Naive thymus-derived CD8-positive, alpha-beta T cell (primary cell): ENCODE measurements at regions not wholly inside any gene's neighbourhood (a gene's known extent, or its start where the extent isn't known, plus 50 kb on each side); places are given as distances from the start of the nearest gene placed in this dataset.
"Not testable (repeated sequence)": the region's sequence is repeated elsewhere in the genome, so short reads cannot be mapped to it uniquely, and the experiment has no call there.

Experiments used
- ATAC-seq, 2 donors: fragments of 150-1000 bp; cut with Tn5 transposase in 1 of 2; sonication (Bioruptor Pico), chemical (Tn5 transposase) in 1 of 2; 1 replicate in 1 of 2; 2 replicates in 1 of 2; pipeline ENCODE4 v1.10.0; 2021; ENCODE audit warnings: mild to moderate bottlenecking in 2 of 2, moderate library complexity in 2 of 2
- POLR2A ChIA-PET: fragments of 350-600 bp; sonication (Branson Sonifier 250); formaldehyde crosslinking; loops from one replicate; lab custom pipeline; 2021; ENCODE audit warnings: antibody characterized with exemption; lab: Charles Lee
- DNase-seq, 10 donors: peaks; one replicate each; pipeline versions ENCODE4 v3.0.0 to v3.0.0-alpha.2; 2020 to 2022
- H3K27ac Mint-ChIP-seq, 10 donors: one replicate each; pipeline ENCODE4 v1.8.0; 2020 to 2022; ENCODE audit warnings: mild to moderate bottlenecking in 10 of 10, mixed read lengths in 10 of 10, moderate library complexity in 4 of 10, inconsistent platforms in 1 of 10
- H3K27me3 Mint-ChIP-seq, 5 donors: one replicate each; pipeline ENCODE4 v1.8.0; 2021 to 2022; ENCODE audit warnings: mixed read lengths in 5 of 5
- H3K36me3 Mint-ChIP-seq, 3 donors: one replicate each; pipeline ENCODE4 v1.8.0; 2020 to 2022; ENCODE audit warnings: mixed read lengths in 3 of 3, mild to moderate bottlenecking in 2 of 3, inconsistent platforms in 1 of 3
- H3K4me1 Mint-ChIP-seq, 4 donors: one replicate each; pipeline ENCODE4 v1.8.0; 2021 to 2022; ENCODE audit warnings: mixed read lengths in 4 of 4
- H3K4me3 Mint-ChIP-seq, 10 donors: one replicate each; pipeline ENCODE4 v1.8.0; 2020 to 2022; ENCODE audit warnings: mild to moderate bottlenecking in 10 of 10, mixed read lengths in 10 of 10, moderate library complexity in 6 of 10, inconsistent platforms in 1 of 10
- H3K9me3 Mint-ChIP-seq, 9 donors: one replicate each; pipeline ENCODE4 v1.8.0; 2020 to 2022; ENCODE audit warnings: mixed read lengths in 9 of 9, mild to moderate bottlenecking in 3 of 9, inconsistent platforms in 1 of 9, moderate library complexity in 1 of 9

DNA sequence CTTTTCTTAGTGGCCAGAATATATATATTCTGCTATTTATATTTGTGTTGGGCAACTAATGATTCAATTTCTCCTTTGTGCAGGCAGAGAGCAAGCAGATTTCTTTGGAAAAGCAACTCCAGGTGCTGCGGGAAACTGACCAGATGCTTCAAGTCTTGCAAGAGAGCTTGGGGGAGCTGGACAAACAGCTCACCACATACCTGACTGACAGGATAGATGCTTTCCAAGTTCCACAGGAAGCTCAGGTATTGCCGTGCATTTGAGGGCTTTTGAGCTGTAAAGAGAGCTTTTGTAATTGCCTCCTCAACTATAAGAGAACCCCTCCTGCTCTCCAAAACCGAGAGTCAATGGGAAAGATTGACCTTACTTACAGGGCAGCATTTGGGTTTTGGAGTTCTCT lies 203.5 kb downstream of the UTRN start:
- POLR2A ChIA-PET = no interaction called here
- ATAC-seq (no peak), DNase-seq (no peak)
- Mint-ChIP-seq H3K27me3 (peaks cover 0 to 2% (median 0%) of the 10 kb centered on the region in 5 donors), H3K4me1 (peaks cover 0 to 3% (median 0%) of the 10 kb centered on the region in 4 donors), H3K4me3 (no peak overlapping the region), H3K27ac (no peak overlapping the region), H3K36me3 (peaks cover 9 to 67% (median 32%) of the 10 kb centered on the region in 3 donors), H3K9me3 (no peaks in the 10 kb centered on the region)

GRCh38 chr6:144493035-144493910 lies 208.1 kb downstream of the UTRN start:
- no peak overlapping the region for H3K27ac Mint-ChIP-seq
- H3K4me1 Mint-ChIP-seq = peaks cover 6 to 13% (median 11%) of the 10 kb centered on the region in 4 donors
- ATAC-seq (no peak), DNase-seq (no peak)
- no peak overlapping the region for H3K4me3 Mint-ChIP-seq
- H3K36me3 Mint-ChIP-seq = peaks cover 9 to 72% (median 41%) of the 10 kb centered on the region in 3 donors
- H3K9me3 Mint-ChIP-seq = no peaks in the 10 kb centered on the region
- POLR2A ChIA-PET = no interaction called here
- peaks cover 0 to 2% (median 0%) of the 10 kb centered on the region in 5 donors for H3K27me3 Mint-ChIP-seq

DNA sequence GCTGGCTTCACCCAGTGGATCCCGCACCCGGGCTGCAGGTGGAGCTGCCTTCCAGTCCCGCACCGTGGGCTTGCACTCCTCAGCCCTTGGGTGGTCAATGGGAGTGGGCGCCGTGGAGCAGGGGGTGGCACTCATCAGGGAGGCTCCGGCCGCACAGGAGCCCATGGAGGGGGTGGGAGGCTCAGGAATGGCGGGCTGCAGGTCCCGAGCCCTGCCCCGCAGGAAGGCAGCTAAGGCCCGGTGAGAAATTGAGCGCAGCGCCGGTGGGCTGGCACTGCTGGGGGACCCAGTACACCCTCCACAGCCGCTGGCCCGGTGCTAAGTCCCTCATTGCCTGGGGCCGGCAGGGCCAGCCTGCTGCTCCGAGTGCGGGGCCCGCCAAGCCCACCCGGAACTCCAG lies 209.9 kb downstream of the UTRN start:
- H3K9me3 Mint-ChIP-seq, ATAC-seq, H3K4me3 Mint-ChIP-seq, H3K27me3 Mint-ChIP-seq, POLR2A ChIA-PET, DNase-seq, H3K27ac Mint-ChIP-seq: not testable (repeated sequence)
- Mint-ChIP-seq H3K4me1 (peaks cover 11 to 19% (median 15%) of the 10 kb centered on the region in 4 donors), H3K36me3 (peaks cover 11 to 74% (median 50%) of the 10 kb centered on the region in 3 donors)

DNA sequence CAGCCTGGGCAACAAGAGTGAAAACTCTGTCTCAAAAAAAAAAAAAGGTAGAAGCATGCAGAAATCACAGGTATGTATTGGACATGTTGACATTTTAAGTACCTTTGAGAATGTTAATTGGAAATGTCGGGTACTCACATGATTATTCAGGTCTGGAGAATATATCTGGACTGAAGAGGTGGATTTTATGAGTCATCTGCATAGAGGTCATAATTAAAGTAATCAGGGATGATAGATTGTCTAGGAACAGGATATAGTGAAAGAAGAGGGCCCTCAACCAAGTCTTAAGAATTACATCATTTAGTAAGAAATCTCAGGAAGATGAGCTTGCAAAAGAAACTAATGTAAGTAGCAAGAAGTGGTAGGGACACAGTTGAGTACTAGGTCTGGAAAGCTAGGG lies 212.5 kb downstream of the UTRN start:
- Mint-ChIP-seq H3K4me3 (no peak overlapping the region), H3K36me3 (peaks cover 8 to 68% (median 43%) of the 10 kb centered on the region in 3 donors), H3K27ac (peak overlapping the region in 5 of 10 donors; percentile 2 to 75 (median 19)), H3K27me3 (no peaks in the 10 kb centered on the region), H3K4me1 (peaks cover 17 to 25% (median 19%) of the 10 kb centered on the region in 4 donors), H3K9me3 (peaks cover 0 to under 1% (median 0%) of the 10 kb centered on the region in 9 donors)
- DNase-seq = no peak
- POLR2A ChIA-PET = interaction anchor here (0.6 kb wide), 1 partner anchor 316 kb away, joined by 5 read pairs; no protein-coding TSS in a partner anchor
- no peak for ATAC-seq

DNA sequence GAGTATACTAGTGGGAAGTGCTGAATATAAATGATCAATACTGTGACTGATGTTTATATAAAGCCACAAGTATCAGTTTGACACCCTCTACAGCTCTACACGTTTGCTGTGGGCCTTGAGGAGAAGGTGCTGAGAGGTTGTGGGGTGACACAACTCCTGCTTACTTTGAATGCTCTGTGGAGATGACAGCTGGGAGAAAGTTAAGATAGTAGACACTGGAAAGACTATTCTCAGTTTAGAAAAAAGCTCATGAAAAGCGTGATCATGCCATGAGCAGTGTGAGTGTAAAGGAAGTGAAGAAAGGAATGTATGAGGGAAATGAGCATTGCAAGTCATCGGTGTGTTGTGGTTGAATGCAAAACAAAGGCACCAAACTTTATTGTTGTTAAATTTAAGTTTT lies 215.8 kb downstream of the UTRN start:
- Mint-ChIP-seq H3K27ac (peak overlapping the region in 9 of 10 donors; percentile 8 to 81 (median 44)), H3K36me3 (peaks cover 32 to 83% (median 65%) of the 10 kb centered on the region in 3 donors), H3K27me3 (no peaks in the 10 kb centered on the region), H3K4me1 (peaks cover 20 to 44% (median 32%) of the 10 kb centered on the region in 4 donors), H3K4me3 (peak overlapping the region in 2 of 10 donors; percentile 30 to 34), H3K9me3 (peaks cover 7 to 24% (median 14%) of the 10 kb centered on the region in 9 donors)
- POLR2A ChIA-PET = no interaction called here
- ATAC-seq = no peak
- DNase-seq = no peak

DNA sequence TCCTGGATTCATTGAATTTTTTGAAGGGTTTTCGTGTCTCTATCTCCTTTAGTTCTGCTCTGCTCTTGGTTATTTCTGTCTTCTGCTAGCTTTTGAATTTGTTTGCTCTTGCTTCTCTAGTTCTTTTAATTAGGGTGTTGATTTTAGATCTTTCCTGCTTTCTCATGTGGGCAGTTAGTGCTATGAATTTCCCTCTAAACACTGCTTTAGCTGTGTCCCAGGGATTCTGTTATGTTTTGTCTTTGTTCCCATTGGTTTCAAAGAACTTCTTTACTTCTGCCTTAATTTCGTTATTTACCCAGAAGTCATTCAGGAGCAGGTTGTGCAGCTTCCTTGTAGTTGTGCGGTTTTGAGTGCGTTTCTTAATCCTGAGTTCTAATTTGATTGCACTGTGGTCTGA lies 220.1 kb downstream of the UTRN start:
- H3K9me3 Mint-ChIP-seq = peaks cover 7 to 31% (median 21%) of the 10 kb centered on the region in 9 donors
- H3K27me3 Mint-ChIP-seq, H3K27ac Mint-ChIP-seq, ATAC-seq, POLR2A ChIA-PET, DNase-seq, H3K4me3 Mint-ChIP-seq: not testable (repeated sequence)
- H3K4me1 Mint-ChIP-seq = peaks cover 16 to 51% (median 29%) of the 10 kb centered on the region in 4 donors
- peaks cover 46 to 78% (median 70%) of the 10 kb centered on the region in 3 donors for H3K36me3 Mint-ChIP-seq

- Mint-ChIP-seq H3K27ac (peak overlapping the region in 2 of 10 donors; percentile 27 to 30), H3K9me3 (peaks cover 7 to 31% (median 21%) of the 10 kb centered on the region in 9 donors), H3K4me3 (peak overlapping the region in 1 of 10 donors; percentile 39), H3K36me3 (peaks cover 42 to 76% (median 66%) of the 10 kb centered on the region in 3 donors), H3K4me1 (peaks cover 13 to 47% (median 24%) of the 10 kb centered on the region in 4 donors)
- POLR2A ChIA-PET, H3K27me3 Mint-ChIP-seq, ATAC-seq, DNase-seq: not testable (repeated sequence)
Observed at GRCh38 chr6:144506051-144506450, 220.9 kb downstream of the UTRN start.

DNA sequence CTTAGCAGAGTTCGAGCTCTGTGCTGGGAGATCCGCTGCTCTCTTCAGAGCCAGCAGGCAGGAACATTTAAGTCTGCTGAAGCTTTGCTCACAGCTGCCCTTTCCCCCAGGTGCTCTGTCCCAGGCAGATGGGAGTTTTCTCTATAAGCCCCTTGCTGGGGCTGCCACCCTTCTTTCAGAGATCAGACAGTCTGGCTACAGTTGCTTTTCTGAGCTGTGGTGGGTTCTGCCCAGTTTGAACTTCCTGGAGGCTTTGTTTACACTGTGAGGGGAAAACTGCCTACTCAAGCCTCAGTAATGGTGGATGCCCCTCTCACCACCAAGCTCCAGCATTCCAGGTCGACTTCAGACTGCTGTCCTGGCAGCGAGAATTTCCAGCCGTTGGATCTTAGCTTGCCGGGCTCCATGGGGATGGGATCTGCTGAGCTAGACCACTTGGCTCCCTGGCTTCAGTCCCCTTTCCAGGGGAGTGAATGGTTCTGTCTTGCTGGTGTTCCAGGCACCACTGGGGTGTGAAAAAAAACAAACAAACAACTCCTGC lies 222.7 kb downstream of the UTRN start:
- DNase-seq, ATAC-seq, H3K27ac Mint-ChIP-seq, H3K27me3 Mint-ChIP-seq, POLR2A ChIA-PET, H3K4me3 Mint-ChIP-seq: not testable (repeated sequence)
- Mint-ChIP-seq H3K9me3 (peaks cover 6 to 29% (median 21%) of the 10 kb centered on the region in 9 donors), H3K4me1 (peaks cover 13 to 44% (median 23%) of the 10 kb centered on the region in 4 donors), H3K36me3 (peaks cover 42 to 68% (median 59%) of the 10 kb centered on the region in 3 donors)

DNA sequence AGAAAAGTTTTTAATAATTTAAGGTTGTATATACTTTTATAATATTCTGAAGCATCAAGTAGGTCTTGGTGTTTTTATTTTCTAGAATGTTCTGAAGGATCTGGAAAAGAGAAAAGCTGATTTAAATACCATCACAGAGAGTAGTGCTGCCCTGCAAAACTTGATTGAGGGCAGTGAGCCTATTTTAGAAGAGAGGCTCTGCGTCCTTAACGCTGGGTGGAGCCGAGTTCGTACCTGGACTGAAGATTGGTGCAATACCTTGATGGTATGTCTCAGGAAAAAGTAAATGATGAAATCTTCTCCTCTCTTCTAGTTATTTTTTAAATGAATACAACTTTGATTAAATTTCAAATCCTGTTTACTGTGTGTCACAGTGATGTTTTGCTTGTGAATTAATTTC lies 225.7 kb downstream of the UTRN start:
- Mint-ChIP-seq H3K27me3 (no peaks in the 10 kb centered on the region), H3K4me3 (no peak overlapping the region), H3K9me3 (peaks cover 0 to 10% (median 6%) of the 10 kb centered on the region in 9 donors), H3K36me3 (peaks cover 28 to 66% (median 42%) of the 10 kb centered on the region in 3 donors), H3K27ac (peak overlapping the region in 1 of 10 donors; percentile 65), H3K4me1 (peaks cover 9 to 22% (median 12%) of the 10 kb centered on the region in 4 donors)
- POLR2A ChIA-PET = no interaction called here
- DNase-seq (no peak), ATAC-seq (no peak)

DNA sequence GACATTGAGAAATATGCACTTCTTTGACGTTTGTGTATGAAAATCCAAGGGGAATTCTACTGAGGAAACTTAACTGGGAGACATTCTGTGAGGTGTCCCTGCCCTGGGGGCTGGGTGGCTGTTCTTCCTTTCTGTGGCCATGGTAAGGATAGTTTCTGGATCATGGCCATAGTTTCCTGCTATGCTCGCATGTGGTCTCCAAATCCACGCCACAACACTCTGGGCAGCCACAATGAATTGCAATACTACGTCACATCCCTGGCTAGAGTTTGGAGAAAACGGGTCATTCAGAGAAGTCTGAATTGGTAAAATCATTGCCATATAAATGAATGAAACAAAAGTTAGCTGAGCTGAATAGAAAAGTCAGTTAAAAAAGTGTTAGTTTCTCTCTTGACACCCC lies 230.6 kb downstream of the UTRN start:
- POLR2A ChIA-PET = no interaction called here
- no peak overlapping the region for H3K27ac Mint-ChIP-seq
- H3K4me3 Mint-ChIP-seq = no peak overlapping the region
- no peaks in the 10 kb centered on the region for H3K4me1 Mint-ChIP-seq
- H3K27me3 Mint-ChIP-seq = no peaks in the 10 kb centered on the region
- no peaks in the 10 kb centered on the region for H3K9me3 Mint-ChIP-seq
- H3K36me3 Mint-ChIP-seq = peaks cover 14 to 71% (median 32%) of the 10 kb centered on the region in 3 donors
- no peak for ATAC-seq
- no peak for DNase-seq

DNA sequence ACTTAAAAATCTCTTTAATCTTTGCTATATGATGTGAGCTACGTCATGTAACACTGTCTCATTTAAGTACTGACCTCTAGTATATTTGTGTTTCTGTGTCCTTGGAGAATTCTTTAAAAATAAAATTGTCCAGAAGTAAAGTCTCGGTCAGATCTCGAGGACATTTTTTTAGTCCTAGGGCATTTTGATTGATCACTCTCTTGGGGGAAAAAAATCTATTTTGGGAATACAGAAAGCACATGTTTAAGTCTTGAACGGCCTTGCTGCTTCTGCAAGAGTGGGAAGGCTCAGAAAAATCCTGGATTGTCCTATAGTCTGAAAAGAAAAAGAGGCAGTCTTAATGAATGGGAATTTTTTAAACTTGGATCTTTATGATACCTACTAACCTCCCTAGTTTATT lies 234.3 kb downstream of the UTRN start:
- Mint-ChIP-seq H3K9me3 (no peaks in the 10 kb centered on the region), H3K4me1 (peaks cover 0 to under 1% (median 0%) of the 10 kb centered on the region in 4 donors), H3K4me3 (no peak overlapping the region), H3K27ac (no peak overlapping the region), H3K27me3 (no peaks in the 10 kb centered on the region), H3K36me3 (peaks cover 10 to 83% (median 31%) of the 10 kb centered on the region in 3 donors)
- POLR2A ChIA-PET = no interaction called here
- ATAC-seq = no peak
- no peak for DNase-seq

DNA sequence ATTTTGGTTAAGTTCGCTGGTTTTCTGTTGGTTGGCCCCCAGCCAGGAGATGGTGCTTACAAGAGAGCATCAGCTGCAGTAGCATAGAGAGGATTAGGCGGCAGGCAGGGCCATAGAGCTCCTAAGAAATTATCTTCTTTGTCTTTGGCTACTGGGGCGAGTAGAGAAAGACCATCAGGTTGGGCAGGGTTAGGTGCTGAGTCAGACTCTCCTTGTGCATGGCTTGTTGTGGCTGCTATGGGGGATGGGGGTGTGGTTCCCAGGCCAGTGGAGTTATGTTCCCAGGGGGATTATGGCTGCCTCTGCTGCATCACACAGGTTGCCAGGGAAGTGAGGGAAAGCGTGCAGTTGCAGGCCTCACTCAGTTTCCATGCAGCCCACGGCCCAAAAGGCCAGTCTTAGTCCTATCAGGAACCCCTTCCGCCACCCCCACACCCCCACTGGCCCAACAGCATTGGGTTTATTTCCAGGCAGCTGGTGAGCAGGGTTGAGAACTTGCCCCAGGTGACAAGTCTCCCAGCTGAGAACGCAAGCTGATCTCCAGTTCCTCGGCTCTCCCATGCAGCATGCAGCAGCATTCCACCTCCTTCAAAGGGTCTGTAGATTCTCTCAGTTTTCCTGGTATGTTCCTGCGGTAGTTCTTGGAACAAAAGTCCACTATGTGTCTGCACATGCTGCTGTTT lies 243.7 kb downstream of the UTRN start:
- Mint-ChIP-seq H3K4me1 (peaks cover 3 to 7% (median 6%) of the 10 kb centered on the region in 4 donors), H3K27me3 (no peaks in the 10 kb centered on the region), H3K36me3 (peaks cover 4 to 94% (median 59%) of the 10 kb centered on the region in 3 donors), H3K9me3 (no peaks in the 10 kb centered on the region), H3K4me3 (no peak overlapping the region), H3K27ac (peak overlapping the region in 3 of 10 donors; percentile 18 to 74 (median 38))
- POLR2A ChIA-PET = no interaction called here
- ATAC-seq (no peak), DNase-seq (no peak)
